ENCODE measurements at regions not wholly inside any gene's neighbourhood (a gene's known extent, or its start where the extent isn't known, plus 50 kb on each side); places are given as distances from the start of the nearest gene placed in this dataset.

GRCh38 chr6:166877906-166878305 is 78.4 kb downstream of the RNASET2 start:
- Mint-ChIP-seq H3K27ac (no peak overlapping the region), H3K27me3 (ENCODE audit: low read depth) (no peaks in the 10 kb centered on the region; the same call in 1 of the 2 replicates), H3K36me3 (ENCODE audit: insufficient read depth in 1 of 3, low read depth in 3 of 3) (peaks cover 0 to 4% (median 3%) of the 10 kb centered on the region in 3 experiments; a peak in 2 of 7 replicates), H3K4me1 (peaks cover 9 to 14% of the 10 kb centered on the region in 2 experiments), H3K9me3 (peaks cover 0 to 6% of the 10 kb centered on the region in 2 experiments; a peak in 3 of 5 replicates), H3K4me3 (no peak overlapping the region)
- H3K18ac ChIP-seq (ENCODE audit: insufficient read length, low read depth, low read length): no peak overlapping the region
- no peaks in the 10 kb centered on the region for H3K79me2 ChIP-seq (ENCODE audit: insufficient read depth, low read length)
- no peak overlapping the region for H4K91ac ChIP-seq (ENCODE audit: insufficient read length, low read depth, low read length)
- no peak overlapping the region for H3K4ac ChIP-seq (ENCODE audit: low read depth, low read length)
- H2BK20ac ChIP-seq (ENCODE audit: low read depth, low read length, poor library complexity, severe bottlenecking): no peak overlapping the region
- H3K27ac ChIP-seq (ENCODE audit: insufficient read length, low read depth, low read length): no peak overlapping the region
- no peaks in the 10 kb centered on the region; the same call in 1 of the 2 replicates for H3K4me1 ChIP-seq (ENCODE audit: insufficient read depth, low read length)
- H3K79me1 ChIP-seq (ENCODE audit: insufficient read depth, low read depth, low read length, poor library complexity, severe bottlenecking): no peaks in the 10 kb centered on the region
- H3K14ac ChIP-seq (ENCODE audit: insufficient read depth, low read length): no peak overlapping the region
- no peaks in the 10 kb centered on the region for H3K9me3 ChIP-seq (ENCODE audit: control insufficient read depth, low read depth, low read length)
- H3K9ac ChIP-seq (ENCODE audit: extremely low read depth, insufficient read length, low read length): no peak overlapping the region
- no peak overlapping the region for H3K23ac ChIP-seq (ENCODE audit: insufficient read length, low read depth, low read length)
- no peak overlapping the region for H2BK12ac ChIP-seq (ENCODE audit: insufficient read length, low read depth, low read length)
- H3K23me2 ChIP-seq (ENCODE audit: insufficient read length, low read depth, low read length, poor library complexity, severe bottlenecking): no peaks in the 10 kb centered on the region
- DNase-seq: no peak
- H4K8ac ChIP-seq (replicated peaks; ENCODE audit: insufficient read length, low read depth, low read length): no peak overlapping the region
- no peak for TF ChIP-seq CTCF (conservative IDR thresholded peaks at IDR 0.05)
- no peak overlapping the region for H2BK120ac ChIP-seq (ENCODE audit: low read depth, low read length, poor library complexity, severe bottlenecking)
- no peaks in the 10 kb centered on the region for H3K27me3 ChIP-seq (ENCODE audit: insufficient read depth, low read length)
- H2BK5ac ChIP-seq (ENCODE audit: insufficient read length, low read length): no peak overlapping the region
- H3T11ph ChIP-seq (ENCODE audit: low read length): no peak overlapping the region
- no peak overlapping the region for H2BK15ac ChIP-seq (ENCODE audit: low read depth, low read length)
- H4K20me1 ChIP-seq (ENCODE audit: control insufficient read depth, insufficient read depth, insufficient read length): no peaks in the 10 kb centered on the region
- H3K56ac ChIP-seq (ENCODE audit: insufficient read length, low read depth, low read length): no peak overlapping the region
- H3K4me2 ChIP-seq (ENCODE audit: insufficient read depth, insufficient read length, low read length): no peak overlapping the region
- no peak overlapping the region for H2AFZ ChIP-seq (ENCODE audit: low read length)
- H2AK5ac ChIP-seq (ENCODE audit: insufficient read length, low read length): no peak overlapping the region
- H4K5ac ChIP-seq (ENCODE audit: insufficient read length, low read depth, low read length): no peak overlapping the region
- no CpG with 5 or more reads among the region's 2 CpGs for WGBS (ENCODE audit: extremely low coverage, insufficient read length, low lambda C conversion rate)

All from H9 (cell line).